Stimulated activated effector memory CD8-positive, alpha-beta T cell treated with anti-CD3 and anti-CD28 coated beads, Interleukin-12 subunit alpha, Interleukin-12 subunit beta, amount 100 ng/mL, for 72 hours (primary cell): ENCODE measurements at regions not wholly inside any gene's neighbourhood (a gene's known extent, or its start where the extent isn't known, plus 50 kb on each side); places are given as distances from the start of the nearest gene placed in this dataset.
A peak's percentile ranks its signal among the peaks of the same experiment; 100 is the strongest.

Experiments used
- ATAC-seq: fragments of 150-1000 bp; cut with Tn5 transposase; 2 replicates; pipeline ENCODE4 v1.10.0; 2021
- DNase-seq, 2 donors: peaks; one replicate each; pipeline ENCODE4 v3.0.0; 2021 to 2022; ENCODE audit warnings: low spot score in 2 of 2
- H3K27ac Mint-ChIP-seq: one replicate; pipeline ENCODE4 v1.8.0; 2022; ENCODE audit warnings: mild to moderate bottlenecking, mixed read lengths
- H3K36me3 Mint-ChIP-seq: one replicate; pipeline ENCODE4 v1.8.0; 2022; ENCODE audit warnings: mild to moderate bottlenecking, mixed read lengths
- H3K4me1 Mint-ChIP-seq: one replicate; pipeline ENCODE4 v1.8.0; 2022; ENCODE audit warnings: mixed read lengths
- H3K4me3 Mint-ChIP-seq: one replicate; pipeline ENCODE4 v1.8.0; 2022; ENCODE audit warnings: mild to moderate bottlenecking, mixed read lengths
- H3K9me3 Mint-ChIP-seq: one replicate; pipeline ENCODE4 v1.8.0; 2022; ENCODE audit warnings: mixed read lengths

- no peak overlapping the region for H3K4me3 Mint-ChIP-seq
- H3K4me1 Mint-ChIP-seq = no peaks in the 10 kb centered on the region
- ATAC-seq (no peak), DNase-seq (no peak)
- H3K27ac Mint-ChIP-seq = no peak overlapping the region
- H3K9me3 Mint-ChIP-seq = no peaks in the 10 kb centered on the region
- H3K36me3 Mint-ChIP-seq = no peaks in the 10 kb centered on the region
These were observed 120.5 kb upstream of the WNT4 start for GRCh38 chr1:22263359-22263758.

GRCh38 chr1:22264464-22265341 is 121.8 kb upstream of the WNT4 start:
- H3K4me1 Mint-ChIP-seq = no peaks in the 10 kb centered on the region
- H3K36me3 Mint-ChIP-seq = no peaks in the 10 kb centered on the region
- DNase-seq (no peak), ATAC-seq (no peak)
- H3K9me3 Mint-ChIP-seq = no peaks in the 10 kb centered on the region
- H3K27ac Mint-ChIP-seq = no peak overlapping the region
- no peak overlapping the region for H3K4me3 Mint-ChIP-seq

- H3K4me1 Mint-ChIP-seq = no peaks in the 10 kb centered on the region
- no peaks in the 10 kb centered on the region for H3K9me3 Mint-ChIP-seq
- no peaks in the 10 kb centered on the region for H3K36me3 Mint-ChIP-seq
- no peak overlapping the region for H3K4me3 Mint-ChIP-seq
- ATAC-seq (no peak), DNase-seq (no peak)
- no peak overlapping the region for H3K27ac Mint-ChIP-seq
These were observed 123.2 kb upstream of the WNT4 start for GRCh38 chr1:22266141-22266540.

GRCh38 chr1:22267413-22268175 is 124.7 kb upstream of the WNT4 start:
- no peak for ATAC-seq

GRCh38 chr1:22268327-22268726 is 125.4 kb upstream of the WNT4 start:
- no peak for DNase-seq
- Mint-ChIP-seq H3K27ac (no peak overlapping the region), H3K9me3 (no peaks in the 10 kb centered on the region), H3K4me3 (no peak overlapping the region), H3K4me1 (no peaks in the 10 kb centered on the region), H3K36me3 (no peaks in the 10 kb centered on the region)
- no peak for ATAC-seq

More at GRCh38 chr1:22267413-22268175, 124.7 kb upstream of the WNT4 start:
- H3K4me3 Mint-ChIP-seq = no peak overlapping the region
- no peaks in the 10 kb centered on the region for H3K36me3 Mint-ChIP-seq
- DNase-seq = no peak
- no peaks in the 10 kb centered on the region for H3K9me3 Mint-ChIP-seq
- no peaks in the 10 kb centered on the region for H3K4me1 Mint-ChIP-seq
- no peak overlapping the region for H3K27ac Mint-ChIP-seq

GRCh38 chr1:22271847-22272801 is 129.2 kb upstream of the WNT4 start:
- no peak overlapping the region for H3K27ac Mint-ChIP-seq
- no peaks in the 10 kb centered on the region for H3K36me3 Mint-ChIP-seq
- no peak for DNase-seq
- no peaks in the 10 kb centered on the region for H3K4me1 Mint-ChIP-seq
- no peaks in the 10 kb centered on the region for H3K9me3 Mint-ChIP-seq
- H3K4me3 Mint-ChIP-seq = no peak overlapping the region
- no peak for ATAC-seq

GRCh38 chr1:22273686-22274681 is 131.1 kb upstream of the WNT4 start:
- DNase-seq (no peak), ATAC-seq (no peak)
- Mint-ChIP-seq H3K4me1 (no peaks in the 10 kb centered on the region), H3K9me3 (no peaks in the 10 kb centered on the region), H3K36me3 (no peaks in the 10 kb centered on the region), H3K4me3 (no peak overlapping the region), H3K27ac (no peak overlapping the region)

- Mint-ChIP-seq H3K4me3 (no peak overlapping the region), H3K36me3 (no peaks in the 10 kb centered on the region), H3K4me1 (no peaks in the 10 kb centered on the region), H3K9me3 (peaks cover 2% of the 10 kb centered on the region), H3K27ac (no peak overlapping the region)
- no peak for DNase-seq
- ATAC-seq = no peak
These were observed 132.3 kb upstream of the WNT4 start for GRCh38 chr1:22275167-22275566.

- ATAC-seq = peak; percentile 75
These were observed 132.9 kb upstream of the WNT4 start for GRCh38 chr1:22275626-22276395.

GRCh38 chr1:22276396-22276748 is 133.5 kb upstream of the WNT4 start:
- H3K36me3 Mint-ChIP-seq = no peaks in the 10 kb centered on the region
- peaks cover 2% of the 10 kb centered on the region for H3K9me3 Mint-ChIP-seq
- no peaks in the 10 kb centered on the region for H3K4me1 Mint-ChIP-seq
- DNase-seq (no peak), ATAC-seq (no peak)
- H3K27ac Mint-ChIP-seq = no peak overlapping the region
- H3K4me3 Mint-ChIP-seq = no peak overlapping the region

More at GRCh38 chr1:22275626-22276395, 132.9 kb upstream of the WNT4 start:
- peaks cover 2% of the 10 kb centered on the region for H3K9me3 Mint-ChIP-seq
- H3K4me3 Mint-ChIP-seq = no peak overlapping the region
- H3K27ac Mint-ChIP-seq = no peak overlapping the region
- DNase-seq = peak; percentile 21 to 74
- H3K36me3 Mint-ChIP-seq = no peaks in the 10 kb centered on the region
- no peaks in the 10 kb centered on the region for H3K4me1 Mint-ChIP-seq

- no peak for ATAC-seq
These were observed 134.8 kb upstream of the WNT4 start for GRCh38 chr1:22277662-22278061.

GRCh38 chr1:22279735-22280134 is 136.8 kb upstream of the WNT4 start:
- no peak overlapping the region for H3K27ac Mint-ChIP-seq
- ATAC-seq = no peak
- no peaks in the 10 kb centered on the region for H3K36me3 Mint-ChIP-seq
- H3K9me3 Mint-ChIP-seq = peaks cover 2% of the 10 kb centered on the region
- no peaks in the 10 kb centered on the region for H3K4me1 Mint-ChIP-seq
- DNase-seq = no peak
- H3K4me3 Mint-ChIP-seq = no peak overlapping the region

More at GRCh38 chr1:22277662-22278061, 134.8 kb upstream of the WNT4 start:
- peaks cover 2% of the 10 kb centered on the region for H3K9me3 Mint-ChIP-seq
- no peaks in the 10 kb centered on the region for H3K36me3 Mint-ChIP-seq
- H3K27ac Mint-ChIP-seq = no peak overlapping the region
- H3K4me1 Mint-ChIP-seq = no peaks in the 10 kb centered on the region
- DNase-seq = no peak
- no peak overlapping the region for H3K4me3 Mint-ChIP-seq

- Mint-ChIP-seq H3K4me1 (no peaks in the 10 kb centered on the region), H3K4me3 (no peak overlapping the region), H3K36me3 (no peaks in the 10 kb centered on the region), H3K27ac (no peak overlapping the region), H3K9me3 (peaks cover 2% of the 10 kb centered on the region)
- DNase-seq (no peak), ATAC-seq (no peak)
These were observed 137.6 kb upstream of the WNT4 start for GRCh38 chr1:22280526-22280925.
